ENCODE measurements at regions not wholly inside any gene's neighbourhood (a gene's known extent, or its start where the extent isn't known, plus 50 kb on each side); places are given as distances from the start of the nearest gene placed in this dataset.
A peak's percentile ranks its signal among the peaks of the same experiment; 100 is the strongest.

GRCh38 chr3:89964347-89964746, 856.9 kb downstream of the EPHA3 start:
- Histone ChIP-seq H3K27ac (no peak overlapping the region), H3K4me3 (no peak overlapping the region), H3K36me3 (no peaks in the 10 kb centered on the region), H3K27me3 (no peaks in the 10 kb centered on the region), H3K4me1 (no peaks in the 10 kb centered on the region), H3K9me3 (replicated peaks) (no peaks in the 10 kb centered on the region)
- no peak for DNase-seq

DNA sequence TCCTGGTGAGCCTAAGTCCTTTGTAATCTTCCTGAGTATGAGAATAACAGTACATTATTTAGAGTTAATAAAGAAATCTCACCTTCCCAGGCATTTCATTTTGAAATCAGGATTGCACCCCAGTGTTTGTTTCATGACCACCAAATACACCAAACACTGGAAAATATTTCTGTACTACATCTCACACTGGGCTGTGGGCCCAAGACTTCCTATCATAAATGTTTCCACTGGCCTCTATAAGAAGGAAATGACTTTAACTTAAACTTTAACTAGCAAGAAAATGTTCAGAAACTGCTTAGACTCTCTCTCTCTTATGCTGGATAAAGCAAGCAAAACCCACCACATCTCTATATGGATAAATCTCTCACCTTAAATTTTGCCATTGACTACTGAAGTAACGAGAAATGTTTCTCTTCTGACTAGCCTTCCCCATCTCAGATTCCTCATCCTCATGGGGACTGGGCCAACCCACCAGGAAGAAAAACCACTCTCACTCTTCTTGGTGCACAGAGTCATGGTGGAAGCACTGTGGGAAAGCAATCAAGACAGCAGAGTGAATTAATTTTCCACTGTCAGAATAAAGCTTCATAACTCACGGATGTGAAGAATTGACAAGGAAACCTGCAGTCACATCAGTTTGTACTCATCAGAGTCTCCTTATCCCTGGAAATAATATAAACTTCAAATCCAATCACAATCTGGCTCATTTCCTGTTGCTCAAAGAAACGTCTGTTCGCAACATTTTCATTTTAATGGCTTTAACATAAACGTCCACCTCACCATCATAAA, 859.6 kb downstream of the EPHA3 start:
- Histone ChIP-seq H3K36me3 (no peaks in the 10 kb centered on the region), H3K27ac (no peak overlapping the region), H3K4me1 (no peaks in the 10 kb centered on the region), H3K9me3 (replicated peaks) (no peaks in the 10 kb centered on the region), H3K4me3 (no peak overlapping the region), H3K27me3 (no peaks in the 10 kb centered on the region)
- DNase-seq = no peak

- no peak for DNase-seq
- no peaks in the 10 kb centered on the region for H3K27me3 ChIP-seq
- H3K9me3 ChIP-seq (replicated peaks) = no peaks in the 10 kb centered on the region
- no peaks in the 10 kb centered on the region for H3K36me3 ChIP-seq
- H3K27ac ChIP-seq = no peak overlapping the region
- no peak overlapping the region for H3K4me3 ChIP-seq
- no peaks in the 10 kb centered on the region for H3K4me1 ChIP-seq
These were observed 863.9 kb downstream of the EPHA3 start for GRCh38 chr3:89971329-89971728.

DNA sequence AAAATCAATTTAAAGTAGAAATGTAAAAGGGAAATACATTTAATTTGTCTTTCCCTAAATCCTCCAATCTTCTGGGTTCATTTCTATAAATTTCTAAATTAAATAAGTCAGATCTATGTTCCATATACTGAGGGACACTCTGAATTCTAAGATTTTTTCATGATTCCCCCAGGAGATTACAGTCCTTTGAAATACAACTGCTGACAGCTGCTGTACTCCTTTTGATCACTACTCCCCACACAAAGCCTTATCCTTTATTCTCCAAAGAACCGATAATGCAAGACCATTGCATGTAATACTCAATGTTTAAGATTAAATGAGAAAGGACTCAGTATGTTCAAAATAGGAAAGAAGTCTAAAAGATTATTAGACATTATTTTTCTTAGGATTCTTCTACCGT, 865.7 kb downstream of the EPHA3 start:
- Histone ChIP-seq H3K27ac (no peak overlapping the region), H3K36me3 (no peaks in the 10 kb centered on the region), H3K4me1 (no peaks in the 10 kb centered on the region), H3K27me3 (no peaks in the 10 kb centered on the region), H3K4me3 (no peak overlapping the region), H3K9me3 (replicated peaks) (no peaks in the 10 kb centered on the region)
- no peak for DNase-seq

DNA sequence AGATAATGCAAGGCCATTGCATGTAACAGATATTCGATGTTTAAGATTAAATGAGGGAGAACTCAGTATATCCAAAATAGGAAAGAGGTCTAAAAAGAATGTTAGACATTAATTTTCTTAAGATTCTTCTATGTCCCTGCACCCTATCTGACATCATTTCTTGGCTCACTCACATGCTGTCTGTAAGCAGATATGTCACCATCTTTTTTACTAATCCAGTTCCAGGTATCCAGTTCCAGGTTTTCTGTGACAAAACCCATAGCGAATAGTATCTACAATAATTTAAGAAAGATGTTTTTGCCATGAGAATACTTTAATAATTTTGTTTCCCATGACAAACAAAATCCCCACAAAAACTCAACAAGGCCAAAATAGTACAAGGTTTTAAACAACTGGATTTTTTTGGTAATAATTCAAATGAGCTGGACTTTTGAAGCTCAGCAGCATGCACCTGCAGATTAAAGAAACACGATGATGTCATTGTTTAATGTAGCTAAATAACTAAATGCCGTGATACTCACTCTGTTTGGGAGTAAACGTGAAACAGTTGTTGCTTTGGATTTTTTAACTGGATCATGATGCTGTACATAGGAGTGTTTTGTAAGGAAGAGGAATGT, 867.6 kb downstream of the EPHA3 start:
- DNase-seq = no peak
- Histone ChIP-seq H3K27ac (no peak overlapping the region), H3K27me3 (no peaks in the 10 kb centered on the region), H3K4me1 (no peaks in the 10 kb centered on the region), H3K9me3 (replicated peaks) (no peaks in the 10 kb centered on the region), H3K4me3 (no peak overlapping the region), H3K36me3 (no peaks in the 10 kb centered on the region)

DNA sequence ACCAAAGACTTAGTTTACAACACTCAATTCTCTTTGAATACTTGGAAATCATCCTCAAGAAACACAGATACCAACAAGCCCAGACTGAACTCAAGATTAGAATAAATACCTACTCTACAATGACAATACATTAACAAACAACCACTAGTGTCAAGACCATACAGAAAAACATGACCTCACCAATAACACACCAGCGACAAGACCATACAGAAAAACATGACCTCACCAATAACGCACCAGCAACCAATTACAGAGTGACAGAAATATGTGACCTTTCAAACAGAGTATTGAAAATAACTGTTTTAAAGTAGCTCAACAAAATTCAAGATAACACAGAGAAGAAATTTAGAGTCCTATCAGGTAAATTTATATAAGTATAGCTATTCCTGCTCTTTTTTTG, 876.0 kb downstream of the EPHA3 start:
- no peaks in the 10 kb centered on the region for H3K4me1 ChIP-seq

GRCh38 chr3:90005281-90005847, 897.9 kb downstream of the EPHA3 start:
- Histone ChIP-seq H3K27ac (no peak overlapping the region), H3K9me3 (replicated peaks) (no peaks in the 10 kb centered on the region), H3K36me3 (no peaks in the 10 kb centered on the region), H3K27me3 (no peaks in the 10 kb centered on the region), H3K4me1 (peaks cover 5% of the 10 kb centered on the region), H3K4me3 (no peak overlapping the region)
- no peak for DNase-seq

More for the DNA sequence above, 876.0 kb downstream of the EPHA3 start:
- Histone ChIP-seq H3K4me3 (no peak overlapping the region), H3K27ac (no peak overlapping the region), H3K27me3 (no peaks in the 10 kb centered on the region), H3K36me3 (no peaks in the 10 kb centered on the region), H3K9me3 (replicated peaks) (no peaks in the 10 kb centered on the region)
- no peak for DNase-seq

GRCh38 chr3:90007778-90008499, 900.5 kb downstream of the EPHA3 start:
- Histone ChIP-seq H3K4me3 (no peak overlapping the region), H3K9me3 (replicated peaks) (no peaks in the 10 kb centered on the region), H3K27ac (no peak overlapping the region), H3K4me1 (peaks cover 9% of the 10 kb centered on the region), H3K27me3 (no peaks in the 10 kb centered on the region), H3K36me3 (no peaks in the 10 kb centered on the region)
- DNase-seq = peak; percentile 7 to 55

DNA sequence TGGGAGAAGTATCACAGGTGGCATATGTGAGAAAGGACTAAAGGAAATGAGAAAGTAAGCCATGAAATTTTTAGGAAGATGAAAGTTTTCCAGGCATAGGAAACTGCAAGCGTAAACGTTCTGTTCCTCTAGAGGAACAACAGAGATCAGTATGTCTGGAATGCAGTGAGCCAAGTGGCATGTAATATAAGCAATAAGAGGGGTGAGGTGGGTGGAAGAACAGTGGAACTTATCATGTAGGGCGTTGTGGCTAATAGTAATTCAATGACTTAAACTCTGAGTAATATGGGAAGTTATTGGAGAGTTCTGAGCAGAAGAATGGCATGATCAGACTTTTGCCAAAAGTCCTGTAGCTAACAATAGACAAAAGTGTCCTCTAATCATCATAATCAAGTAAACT, 902.9 kb downstream of the EPHA3 start:
- Histone ChIP-seq H3K4me1 (peaks cover 9% of the 10 kb centered on the region), H3K9me3 (replicated peaks) (no peaks in the 10 kb centered on the region; the same call in 1 of the 2 replicates), H3K4me3 (no peak overlapping the region), H3K27ac (no peak overlapping the region), H3K36me3 (no peaks in the 10 kb centered on the region), H3K27me3 (no peaks in the 10 kb centered on the region)
- DNase-seq = peak in 1 of 2 experiments; percentile 35

- Histone ChIP-seq H3K36me3 (no peaks in the 10 kb centered on the region), H3K27me3 (no peaks in the 10 kb centered on the region), H3K9me3 (replicated peaks) (no peaks in the 10 kb centered on the region; the same call in 1 of the 2 replicates), H3K27ac (no peak overlapping the region), H3K4me1 (peaks cover 10% of the 10 kb centered on the region), H3K4me3 (no peak overlapping the region)
- no peak for DNase-seq
These were observed 903.7 kb downstream of the EPHA3 start for GRCh38 chr3:90011131-90011530.

GRCh38 chr3:90011596-90011995, 904.2 kb downstream of the EPHA3 start:
- H3K9me3 ChIP-seq (replicated peaks) = no peaks in the 10 kb centered on the region; the same call in 1 of the 2 replicates
- H3K27me3 ChIP-seq = no peaks in the 10 kb centered on the region
- no peak for DNase-seq
- H3K4me1 ChIP-seq = peaks cover 14% of the 10 kb centered on the region
- H3K36me3 ChIP-seq = no peaks in the 10 kb centered on the region
- no peak overlapping the region for H3K4me3 ChIP-seq
- H3K27ac ChIP-seq = no peak overlapping the region

DNA sequence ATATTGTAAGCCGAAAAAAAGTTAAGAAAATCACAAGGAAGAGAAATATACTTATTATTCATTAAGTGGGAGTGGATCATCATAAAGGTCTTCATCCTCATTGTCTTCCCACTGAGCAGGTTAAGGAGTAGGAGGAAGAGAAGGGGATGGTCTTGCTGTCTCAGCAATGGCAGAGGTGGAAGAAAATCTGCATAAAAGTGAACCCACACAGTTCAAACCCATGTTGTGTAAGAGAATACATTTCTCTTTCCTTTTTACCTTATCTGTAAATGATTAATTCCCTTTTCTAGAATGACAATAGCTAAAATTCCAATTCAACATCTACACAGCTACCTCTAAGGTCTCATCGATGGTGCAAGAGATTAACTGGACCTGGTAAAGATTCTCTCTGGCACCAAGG, 904.6 kb downstream of the EPHA3 start:
- Histone ChIP-seq H3K9me3 (replicated peaks) (no peaks in the 10 kb centered on the region; the same call in 1 of the 2 replicates), H3K27ac (no peak overlapping the region), H3K4me3 (no peak overlapping the region), H3K27me3 (no peaks in the 10 kb centered on the region), H3K36me3 (no peaks in the 10 kb centered on the region), H3K4me1 (peaks cover 15% of the 10 kb centered on the region)
- DNase-seq = no peak

- Histone ChIP-seq H3K27ac (0 out of 2 replicates have a peak overlapping the region, but pooled peaks have one; percentile 23), H3K36me3 (no peaks in the 10 kb centered on the region), H3K27me3 (no peaks in the 10 kb centered on the region), H3K4me3 (no peak overlapping the region), H3K4me1 (peaks cover 9% of the 10 kb centered on the region; the same call in 1 of the 2 replicates), H3K9me3 (replicated peaks) (no peaks in the 10 kb centered on the region; the same call in 1 of the 2 replicates)
- DNase-seq = peak; percentile 53 to 73
These were observed 908.4 kb downstream of the EPHA3 start for GRCh38 chr3:90015688-90016356.

DNA sequence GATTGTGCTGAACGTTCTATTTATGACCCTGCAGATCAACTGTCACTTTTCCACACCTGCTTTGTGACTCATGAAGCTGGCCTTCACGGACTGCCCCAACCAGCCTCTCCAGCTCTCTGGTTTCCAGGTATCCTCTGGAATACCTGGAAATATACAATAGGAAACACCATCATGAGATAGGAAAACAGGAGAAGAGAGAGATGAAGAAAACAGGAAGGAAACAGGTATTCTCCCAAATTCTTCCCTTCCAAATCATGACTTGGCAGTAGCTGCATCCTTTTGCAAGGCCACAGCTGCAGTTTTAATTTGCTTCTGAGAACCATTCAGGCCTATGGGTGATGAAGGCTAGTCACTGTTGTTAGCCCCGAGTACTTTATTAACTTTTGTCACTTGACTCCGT, 909.1 kb downstream of the EPHA3 start:
- DNase-seq = no peak
- H3K9me3 ChIP-seq (replicated peaks) = no peaks in the 10 kb centered on the region; the same call in 1 of the 2 replicates
- no peak overlapping the region for H3K4me3 ChIP-seq
- H3K36me3 ChIP-seq = no peaks in the 10 kb centered on the region
- H3K27me3 ChIP-seq = no peaks in the 10 kb centered on the region
- H3K27ac ChIP-seq = 0 out of 2 replicates have a peak overlapping the region, but pooled peaks have one; percentile 23
- H3K4me1 ChIP-seq = peaks cover 6% of the 10 kb centered on the region; the same call in 1 of the 2 replicates

All from SJCRH30 (cell line).